ENCODE measurements at regions not wholly inside any gene's neighbourhood (a gene's known extent, or its start where the extent isn't known, plus 50 kb on each side); places are given as distances from the start of the nearest gene placed in this dataset.

DNA sequence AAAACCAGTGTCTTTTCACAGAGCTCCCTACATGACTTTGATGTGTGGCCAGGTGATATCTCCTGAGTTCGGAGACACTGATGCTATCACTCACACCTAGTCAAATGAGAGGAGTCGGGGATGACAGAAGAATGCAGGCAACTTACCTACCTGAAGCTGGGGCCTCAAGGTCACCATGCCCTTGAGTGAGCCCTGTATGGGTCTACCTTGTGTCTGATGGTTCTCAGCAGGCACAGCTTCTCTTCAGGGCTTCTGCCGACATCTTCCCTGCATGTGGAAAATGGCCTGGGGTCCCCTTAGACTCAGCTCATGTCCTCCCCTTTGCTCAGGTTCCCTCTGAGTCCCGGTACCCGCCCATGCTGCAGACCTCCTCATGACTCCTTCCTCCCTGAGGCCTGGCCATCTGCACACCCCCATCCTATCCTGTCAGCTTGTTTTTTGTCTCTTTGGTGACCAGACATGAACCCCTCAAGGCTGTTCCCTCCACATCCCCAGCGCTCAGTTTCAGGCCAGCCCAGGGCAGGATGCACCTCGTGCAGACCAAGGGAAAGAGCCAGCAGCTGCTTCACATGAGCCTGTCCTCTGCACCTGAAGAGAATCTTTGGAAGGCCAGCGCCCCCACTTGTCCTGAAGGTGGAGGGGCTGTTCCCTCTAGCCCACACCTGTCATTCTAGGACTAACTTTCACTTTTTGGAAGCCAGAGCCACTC is 74.6 kb upstream of the GDF10 start:
- Histone ChIP-seq H3K27me3 (no peaks in the 10 kb centered on the region), H3K4me3 (no peak overlapping the region), H3K27ac (replicated peaks in 1 of 4) (no peak overlapping the region), H3K9me3 (peaks cover 0 to 13% (median 3%) of the 10 kb centered on the region in 4 donors), H3K36me3 (no peaks in the 10 kb centered on the region), H3K4me1 (peaks cover 0 to 2% (median 0%) of the 10 kb centered on the region in 4 donors)
- TF ChIP-seq POLR2A (IDR thresholded peaks at IDR 0.05; ENCODE audit: low read depth), result no peak
- TF ChIP-seq EP300 (IDR thresholded peaks at IDR 0.05), result no peak
- TF ChIP-seq, protein P1, sequence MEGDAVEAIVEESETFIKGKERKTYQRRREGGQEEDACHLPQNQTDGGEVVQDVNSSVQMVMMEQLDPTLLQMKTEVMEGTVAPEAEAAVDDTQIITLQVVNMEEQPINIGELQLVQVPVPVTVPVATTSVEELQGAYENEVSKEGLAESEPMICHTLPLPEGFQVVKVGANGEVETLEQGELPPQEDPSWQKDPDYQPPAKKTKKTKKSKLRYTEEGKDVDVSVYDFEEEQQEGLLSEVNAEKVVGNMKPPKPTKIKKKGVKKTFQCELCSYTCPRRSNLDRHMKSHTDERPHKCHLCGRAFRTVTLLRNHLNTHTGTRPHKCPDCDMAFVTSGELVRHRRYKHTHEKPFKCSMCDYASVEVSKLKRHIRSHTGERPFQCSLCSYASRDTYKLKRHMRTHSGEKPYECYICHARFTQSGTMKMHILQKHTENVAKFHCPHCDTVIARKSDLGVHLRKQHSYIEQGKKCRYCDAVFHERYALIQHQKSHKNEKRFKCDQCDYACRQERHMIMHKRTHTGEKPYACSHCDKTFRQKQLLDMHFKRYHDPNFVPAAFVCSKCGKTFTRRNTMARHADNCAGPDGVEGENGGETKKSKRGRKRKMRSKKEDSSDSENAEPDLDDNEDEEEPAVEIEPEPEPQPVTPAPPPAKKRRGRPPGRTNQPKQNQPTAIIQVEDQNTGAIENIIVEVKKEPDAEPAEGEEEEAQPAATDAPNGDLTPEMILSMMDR (IDR thresholded peaks at IDR 0.05), result no peak
- TF ChIP-seq POLR2AphosphoS5 (IDR thresholded peaks at IDR 0.05), result no peak
- intact Hi-C loops (cut with DNase I), result no loop called here
- 85% methylated on average over 8 of the region's 8 CpGs for WGBS
- no peak for DNase-seq (ENCODE audit: extremely low spot score)

DNA sequence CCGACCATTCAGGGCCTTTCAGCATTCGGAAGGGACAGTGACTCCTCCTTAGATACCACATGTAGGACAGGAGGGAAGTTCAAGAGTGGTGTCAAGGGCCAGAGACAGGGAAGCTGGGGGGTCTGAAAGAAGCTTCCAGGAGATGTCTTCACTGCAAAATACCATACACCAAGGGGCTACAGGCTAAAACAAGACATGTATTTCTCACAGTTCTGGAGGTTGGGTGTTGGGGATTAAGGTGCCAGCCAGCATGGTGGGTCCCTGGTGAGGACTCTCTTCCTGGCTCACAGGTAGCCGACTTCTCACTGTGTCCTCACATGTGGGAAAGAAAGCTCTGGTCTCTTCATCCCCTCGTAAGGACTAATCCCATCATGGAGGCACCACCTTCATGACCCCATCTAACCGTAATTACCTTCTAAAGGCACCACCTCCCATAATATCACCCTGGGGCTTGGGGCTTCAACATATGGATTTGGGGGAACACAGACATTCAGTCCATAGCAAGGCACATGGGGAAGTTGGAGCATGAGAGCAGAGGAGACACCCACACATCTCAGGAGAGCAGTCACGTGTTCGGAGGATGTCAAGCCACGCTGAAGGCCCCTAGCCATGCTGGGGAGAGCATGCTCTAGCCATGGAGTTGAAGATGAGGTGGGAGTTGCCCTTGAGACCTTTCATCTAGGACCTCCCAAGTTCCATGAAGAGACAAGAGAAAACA is 73.9 kb upstream of the GDF10 start:
- DNase-seq (ENCODE audit: extremely low spot score), result peak; percentile 85
- Histone ChIP-seq H3K4me3 (no peak overlapping the region), H3K27me3 (no peaks in the 10 kb centered on the region), H3K9me3 (peaks cover 0 to 13% (median 3%) of the 10 kb centered on the region in 4 donors), H3K27ac (replicated peaks in 1 of 4) (no peak overlapping the region), H3K4me1 (peaks cover 0 to 9% (median 0%) of the 10 kb centered on the region in 4 donors), H3K36me3 (no peaks in the 10 kb centered on the region)
- TF ChIP-seq POLR2AphosphoS5 (IDR thresholded peaks at IDR 0.05) (no peak), POLR2A (IDR thresholded peaks at IDR 0.05; ENCODE audit: low read depth) (no peak), EP300 (IDR thresholded peaks at IDR 0.05) (no peak)
- TF ChIP-seq, protein P1 (IDR thresholded peaks at IDR 0.05), result no peak
- intact Hi-C loops (cut with DNase I), result no loop called here
- 97% methylated on average over 8 of the region's 8 CpGs for WGBS

DNA sequence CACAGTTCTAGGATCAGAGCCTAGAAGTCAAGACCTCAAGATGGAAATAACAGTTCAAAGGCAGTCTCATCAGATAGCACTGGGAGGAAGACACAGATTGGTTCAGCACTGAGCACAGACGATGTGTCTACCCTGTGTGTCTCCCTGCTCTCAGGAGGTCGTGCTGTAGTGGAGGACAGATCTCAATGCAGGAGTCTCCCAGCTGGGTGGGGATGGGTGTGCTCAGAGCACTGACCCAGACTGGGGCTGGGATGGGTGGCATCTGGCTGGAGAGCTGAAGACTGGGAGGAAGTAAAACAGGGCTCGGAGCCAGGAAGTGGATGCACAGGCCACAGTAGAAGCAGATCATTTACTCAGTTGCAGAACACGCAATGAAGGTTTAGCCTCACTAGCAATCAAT is 69.5 kb upstream of the GDF10 start:
- no peaks in the 10 kb centered on the region for H3K36me3 ChIP-seq
- no peak overlapping the region for H3K27ac ChIP-seq (replicated peaks in 1 of 4)
- intact Hi-C loops (cut with DNase I), result no loop called here
- H3K4me1 ChIP-seq, result peaks cover 0 to 9% (median 0%) of the 10 kb centered on the region in 4 donors
- no peak overlapping the region for H3K4me3 ChIP-seq
- no peaks in the 10 kb centered on the region for H3K27me3 ChIP-seq
- TF ChIP-seq, protein P1 (IDR thresholded peaks at IDR 0.05), result no peak
- TF ChIP-seq POLR2AphosphoS5 (IDR thresholded peaks at IDR 0.05) (no peak), POLR2A (IDR thresholded peaks at IDR 0.05; ENCODE audit: low read depth) (no peak), EP300 (IDR thresholded peaks at IDR 0.05) (no peak)
- DNase-seq (ENCODE audit: extremely low spot score), result no peak
- H3K9me3 ChIP-seq, result peaks cover 0 to 13% (median 3%) of the 10 kb centered on the region in 4 donors
- 80% methylated on average over 4 of the region's 4 CpGs for WGBS

DNA sequence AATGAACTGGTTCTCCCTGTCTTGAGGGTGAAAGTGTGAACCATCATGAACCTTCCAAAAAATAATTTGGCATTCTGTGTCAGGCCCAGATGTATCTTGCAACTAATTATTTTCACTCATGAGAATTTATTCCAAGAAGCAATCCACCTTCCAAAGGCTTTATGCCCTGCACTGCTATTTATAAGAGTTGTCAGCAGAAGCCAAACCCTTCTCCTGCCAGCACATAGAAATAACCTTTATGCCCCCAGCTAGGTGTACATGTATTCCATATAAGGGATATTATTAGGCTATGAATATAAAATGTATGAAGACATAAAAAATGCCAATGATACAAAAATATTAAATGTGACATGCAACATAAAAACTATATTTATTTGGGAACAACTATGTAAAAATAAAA is 69.0 kb upstream of the GDF10 start:
- Histone ChIP-seq H3K27ac (replicated peaks in 1 of 4) (no peak overlapping the region), H3K36me3 (no peaks in the 10 kb centered on the region), H3K4me3 (no peak overlapping the region), H3K27me3 (no peaks in the 10 kb centered on the region), H3K4me1 (peaks cover 0 to 9% (median 0%) of the 10 kb centered on the region in 4 donors), H3K9me3 (peaks cover 0 to 13% (median 3%) of the 10 kb centered on the region in 4 donors)
- intact Hi-C loops (cut with DNase I), result no loop called here
- TF ChIP-seq POLR2A (IDR thresholded peaks at IDR 0.05; ENCODE audit: low read depth), result no peak
- no peak for TF ChIP-seq POLR2AphosphoS5 (IDR thresholded peaks at IDR 0.05)
- TF ChIP-seq, protein P1 (IDR thresholded peaks at IDR 0.05), result no peak
- no peak for TF ChIP-seq EP300 (IDR thresholded peaks at IDR 0.05)
- DNase-seq (ENCODE audit: extremely low spot score), result no peak

All from esophagus muscularis mucosa (tissue), 4 donors.